OCI-LY3 (cell line): ENCODE measurements at regions not wholly inside any gene's neighbourhood (a gene's known extent, or its start where the extent isn't known, plus 50 kb on each side); places are given as distances from the start of the nearest gene placed in this dataset.

Experiments
- EZH2phosphoT487 ChIP-seq: fragments of 200-600 bp; shearing (Covaris generic); IDR thresholded peaks from 2 replicates; pipeline ENCODE4 v1.6.1; 2018; ENCODE audit warnings: antibody characterized with exemption, mixed run types, low read depth
- TF ChIP-seq, protein P1 (sequence below): fragments of 200-600, 300-600 bp; sonication (generic); IDR thresholded peaks from 2 replicates; pipeline ENCODE4 v1.5.1; 2014; ENCODE audit warnings: antibody characterized with exemption, low read length, low read depth

DNA sequence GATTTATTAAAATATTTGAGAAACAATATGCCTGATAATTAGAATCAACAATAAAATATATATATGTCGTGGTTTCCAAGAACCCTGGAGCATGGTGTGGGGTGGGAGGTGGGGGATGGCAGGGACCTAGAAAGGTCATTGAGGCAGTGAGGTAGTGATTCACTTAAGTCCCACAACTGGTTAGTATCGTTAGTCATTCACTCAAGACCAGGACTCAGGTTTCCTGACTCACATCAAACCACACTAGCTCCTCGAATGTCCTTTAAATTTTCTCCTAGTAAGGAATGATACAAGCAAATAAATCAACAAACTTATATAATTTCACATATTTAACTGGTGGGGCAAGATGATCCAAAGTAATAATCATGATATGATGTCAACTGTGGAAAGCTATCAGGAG, 158.8 kb upstream of the AADAT start:
- TF ChIP-seq, protein P1, sequence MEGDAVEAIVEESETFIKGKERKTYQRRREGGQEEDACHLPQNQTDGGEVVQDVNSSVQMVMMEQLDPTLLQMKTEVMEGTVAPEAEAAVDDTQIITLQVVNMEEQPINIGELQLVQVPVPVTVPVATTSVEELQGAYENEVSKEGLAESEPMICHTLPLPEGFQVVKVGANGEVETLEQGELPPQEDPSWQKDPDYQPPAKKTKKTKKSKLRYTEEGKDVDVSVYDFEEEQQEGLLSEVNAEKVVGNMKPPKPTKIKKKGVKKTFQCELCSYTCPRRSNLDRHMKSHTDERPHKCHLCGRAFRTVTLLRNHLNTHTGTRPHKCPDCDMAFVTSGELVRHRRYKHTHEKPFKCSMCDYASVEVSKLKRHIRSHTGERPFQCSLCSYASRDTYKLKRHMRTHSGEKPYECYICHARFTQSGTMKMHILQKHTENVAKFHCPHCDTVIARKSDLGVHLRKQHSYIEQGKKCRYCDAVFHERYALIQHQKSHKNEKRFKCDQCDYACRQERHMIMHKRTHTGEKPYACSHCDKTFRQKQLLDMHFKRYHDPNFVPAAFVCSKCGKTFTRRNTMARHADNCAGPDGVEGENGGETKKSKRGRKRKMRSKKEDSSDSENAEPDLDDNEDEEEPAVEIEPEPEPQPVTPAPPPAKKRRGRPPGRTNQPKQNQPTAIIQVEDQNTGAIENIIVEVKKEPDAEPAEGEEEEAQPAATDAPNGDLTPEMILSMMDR: no peak
- TF ChIP-seq EZH2phosphoT487: no peak
